ENCODE measurements at regions not wholly inside any gene's neighbourhood (a gene's known extent, or its start where the extent isn't known, plus 50 kb on each side); places are given as distances from the start of the nearest gene placed in this dataset.

DNA sequence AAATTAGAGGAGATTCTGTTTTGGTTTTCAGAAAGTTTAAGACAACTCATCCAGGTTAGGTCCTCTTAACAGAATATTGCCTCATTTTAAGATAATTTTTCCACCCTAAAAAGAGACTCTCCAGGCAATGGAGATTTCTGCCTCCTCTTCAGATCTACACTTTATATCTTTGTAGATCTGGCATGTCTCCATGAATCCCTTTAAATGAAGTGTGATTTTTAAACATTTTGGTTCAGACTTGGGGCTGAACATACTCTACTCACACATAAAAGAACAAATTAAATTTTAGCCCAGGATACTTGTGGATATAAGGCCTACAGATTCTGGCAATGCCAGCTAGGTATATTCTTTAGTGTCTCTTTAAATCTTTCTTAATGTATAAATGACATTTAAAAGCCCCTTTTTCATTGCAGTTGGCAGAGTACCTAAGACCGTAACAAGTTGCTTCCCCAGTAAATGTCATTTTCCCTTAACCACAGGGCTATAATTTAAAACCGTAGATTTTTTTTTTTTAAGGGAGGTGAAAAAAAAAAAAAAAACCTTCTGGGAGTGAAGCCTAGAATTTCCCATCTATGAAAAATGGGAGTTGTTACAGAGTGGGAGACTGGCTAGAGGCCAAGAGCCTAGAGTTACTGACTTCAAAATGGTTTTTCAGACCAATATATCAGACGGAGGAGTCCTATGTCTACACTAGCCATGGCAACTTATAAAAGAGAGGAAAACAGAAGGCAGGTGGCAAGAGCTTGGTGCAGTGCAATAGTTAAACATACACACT, 207.8 kb upstream of the TARS1 start:
- H3K9ac ChIP-seq (ENCODE audit: low read length), result no peak overlapping the region
- H3K9me3 ChIP-seq (ENCODE audit: control insufficient read depth, low read depth, low read length), result no peaks in the 10 kb centered on the region
- H3K4me3 ChIP-seq (ENCODE audit: low read length), result no peak overlapping the region
- no peaks in the 10 kb centered on the region for H3K36me3 ChIP-seq (ENCODE audit: control insufficient read depth, low read depth, low read length)
- peaks cover 1% of the 10 kb centered on the region for H3K4me1 ChIP-seq (ENCODE audit: control insufficient read depth, low read depth, low read length)
- H3K27me3 ChIP-seq (ENCODE audit: control insufficient read depth, insufficient read depth, low read length), result no peaks in the 10 kb centered on the region
- H3K27ac ChIP-seq (ENCODE audit: low read length), result no peak overlapping the region

DNA sequence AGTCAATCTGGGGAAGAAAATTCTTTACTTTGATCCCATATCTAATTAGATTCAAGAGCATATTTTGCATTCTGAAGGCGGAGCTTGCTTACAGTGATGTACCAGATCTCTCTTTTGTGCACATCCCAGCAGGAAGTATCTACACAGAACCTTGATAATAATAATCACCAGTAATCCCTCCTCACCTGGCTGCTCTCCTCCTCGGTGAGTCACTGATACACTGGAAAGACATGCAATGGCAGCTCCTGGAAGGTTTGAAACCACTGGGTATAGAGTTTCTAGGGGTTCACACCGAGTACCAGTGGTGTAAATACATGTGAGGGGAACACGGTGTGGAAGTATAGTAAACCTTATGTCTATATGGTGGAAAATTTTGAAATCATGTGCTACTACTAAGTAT, 205.5 kb upstream of the TARS1 start:
- Histone ChIP-seq H3K9me3 (ENCODE audit: control insufficient read depth, low read depth, low read length) (no peaks in the 10 kb centered on the region), H3K4me3 (ENCODE audit: low read length) (no peak overlapping the region), H3K4me1 (ENCODE audit: control insufficient read depth, low read depth, low read length) (no peaks in the 10 kb centered on the region)

DNA sequence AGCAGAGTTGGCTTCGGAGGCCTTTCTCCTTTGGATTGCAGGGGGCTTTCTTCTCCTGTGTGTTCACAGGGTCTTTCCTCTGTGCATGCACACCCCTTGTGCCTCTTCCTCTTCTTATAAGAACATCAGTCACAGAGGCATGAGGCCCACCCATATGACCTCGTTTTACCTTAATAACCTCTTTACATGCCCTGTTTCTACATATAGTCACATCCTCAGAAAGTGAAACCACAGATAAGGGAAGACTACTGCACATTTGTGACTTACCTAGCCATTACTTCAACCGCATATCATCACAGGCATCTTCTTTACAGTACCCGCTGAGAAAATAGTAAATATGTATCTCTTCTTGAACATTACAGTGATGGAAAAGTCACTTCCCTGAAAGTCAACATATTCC, 204.9 kb upstream of the TARS1 start:
- no peaks in the 10 kb centered on the region for H3K4me1 ChIP-seq (ENCODE audit: control insufficient read depth, low read depth, low read length)
- no peak overlapping the region for H3K4me3 ChIP-seq (ENCODE audit: low read length)
- no peak overlapping the region for H3K27ac ChIP-seq (ENCODE audit: low read length)
- H3K9me3 ChIP-seq (ENCODE audit: control insufficient read depth, low read depth, low read length), result no peaks in the 10 kb centered on the region
- no peaks in the 10 kb centered on the region for H3K36me3 ChIP-seq (ENCODE audit: control insufficient read depth, low read depth, low read length)
- no peak overlapping the region for H3K9ac ChIP-seq (ENCODE audit: low read length)
- H3K27me3 ChIP-seq (ENCODE audit: control insufficient read depth, insufficient read depth, low read length), result no peaks in the 10 kb centered on the region

More for the DNA sequence above, 205.5 kb upstream of the TARS1 start:
- Histone ChIP-seq H3K36me3 (ENCODE audit: control insufficient read depth, low read depth, low read length) (no peaks in the 10 kb centered on the region), H3K27me3 (ENCODE audit: control insufficient read depth, insufficient read depth, low read length) (no peaks in the 10 kb centered on the region), H3K9ac (ENCODE audit: low read length) (no peak overlapping the region), H3K27ac (ENCODE audit: low read length) (no peak overlapping the region)

DNA sequence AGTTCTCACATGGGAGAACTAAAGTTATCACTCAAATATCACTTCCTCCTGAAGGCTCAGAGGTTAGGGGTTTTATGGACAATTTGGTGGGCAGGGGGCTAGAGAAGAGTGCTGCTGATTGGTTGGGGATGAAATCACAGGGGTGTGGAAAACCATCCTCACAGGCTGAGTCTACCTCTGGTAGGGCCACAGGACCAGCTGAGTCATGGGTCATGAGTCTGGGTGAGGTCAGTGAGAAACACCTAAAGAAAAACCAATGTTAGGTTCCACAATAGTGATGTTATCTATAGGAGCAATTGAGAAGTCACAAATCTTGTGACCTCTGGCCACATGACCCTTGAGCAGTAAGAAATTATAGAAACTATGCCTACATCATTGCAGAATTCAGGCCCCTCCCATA, 203.3 kb upstream of the TARS1 start:
- Histone ChIP-seq H3K9ac (ENCODE audit: low read length) (no peak overlapping the region), H3K4me1 (ENCODE audit: control insufficient read depth, low read depth, low read length) (no peaks in the 10 kb centered on the region), H3K27ac (ENCODE audit: low read length) (no peak overlapping the region), H3K4me3 (ENCODE audit: low read length) (no peak overlapping the region), H3K27me3 (ENCODE audit: control insufficient read depth, insufficient read depth, low read length) (no peaks in the 10 kb centered on the region), H3K36me3 (ENCODE audit: control insufficient read depth, low read depth, low read length) (no peaks in the 10 kb centered on the region), H3K9me3 (ENCODE audit: control insufficient read depth, low read depth, low read length) (no peaks in the 10 kb centered on the region)

DNA sequence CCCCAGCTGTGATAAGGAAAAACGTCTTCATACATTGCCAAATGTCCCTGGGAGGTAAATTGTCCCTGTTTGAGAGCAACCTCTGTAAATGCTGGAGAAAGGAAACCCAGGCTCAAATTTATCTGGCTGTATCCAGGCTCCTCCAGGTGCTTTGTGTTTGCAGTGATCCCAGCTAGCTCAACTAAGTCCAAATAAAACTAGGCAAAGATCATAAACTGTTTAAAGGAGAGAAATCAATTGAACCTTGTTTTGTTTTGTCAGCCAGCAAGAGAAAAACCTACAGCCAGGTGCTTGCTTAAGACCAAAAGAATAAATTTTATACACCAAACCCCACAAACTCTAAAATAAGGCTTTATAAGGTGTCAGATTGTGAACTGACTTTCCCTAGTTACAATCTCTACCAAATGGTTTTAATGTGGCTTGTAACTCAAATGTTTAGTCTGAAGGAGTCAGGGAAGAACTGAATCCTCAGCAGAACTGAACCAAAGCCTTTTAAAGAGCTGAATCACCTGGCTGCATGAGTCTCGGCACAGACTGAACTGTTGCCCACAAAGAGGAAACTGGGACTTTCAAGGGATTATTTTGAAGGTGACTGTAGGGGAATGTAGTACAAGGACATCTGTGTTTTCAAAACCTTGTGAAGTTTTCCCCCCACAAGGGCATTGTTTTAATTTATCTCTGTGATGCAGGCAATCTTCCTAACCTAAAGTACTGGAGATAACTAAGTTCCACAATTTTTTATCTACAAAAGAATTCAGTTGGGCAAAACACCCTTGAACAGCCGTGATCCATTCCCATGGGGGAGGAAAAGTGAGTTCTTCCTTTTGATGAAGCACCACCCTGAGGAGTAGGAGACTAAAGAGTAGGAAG, 201.7 kb upstream of the TARS1 start:
- no peaks in the 10 kb centered on the region for H3K36me3 ChIP-seq (ENCODE audit: control insufficient read depth, low read depth, low read length)
- H3K27ac ChIP-seq (ENCODE audit: low read length), result no peak overlapping the region
- no peaks in the 10 kb centered on the region for H3K4me1 ChIP-seq (ENCODE audit: control insufficient read depth, low read depth, low read length)
- no peaks in the 10 kb centered on the region for H3K9me3 ChIP-seq (ENCODE audit: control insufficient read depth, low read depth, low read length)
- no peaks in the 10 kb centered on the region for H3K27me3 ChIP-seq (ENCODE audit: control insufficient read depth, insufficient read depth, low read length)
- H3K9ac ChIP-seq (ENCODE audit: low read length), result no peak overlapping the region
- H3K4me3 ChIP-seq (ENCODE audit: low read length), result no peak overlapping the region

DNA sequence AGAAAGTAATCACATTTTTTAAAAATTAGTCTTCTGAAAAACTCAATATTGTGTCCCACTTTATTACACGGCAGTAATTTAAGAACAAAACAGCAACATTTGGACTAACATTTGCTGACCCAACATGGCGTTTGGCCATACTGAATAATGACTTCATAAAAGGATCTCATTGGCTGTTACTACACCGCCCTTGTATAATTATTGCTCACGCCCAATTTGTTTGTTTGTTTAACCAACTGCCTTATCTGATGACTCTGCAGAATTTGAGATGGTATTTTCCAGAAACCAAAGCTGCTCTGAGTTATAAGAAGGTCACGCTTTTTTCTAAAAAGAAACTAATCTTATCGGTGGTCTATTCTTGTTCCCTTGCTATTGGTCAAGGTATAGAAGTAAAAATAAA, 200.2 kb upstream of the TARS1 start:
- Histone ChIP-seq H3K4me1 (ENCODE audit: control insufficient read depth, low read depth, low read length) (no peaks in the 10 kb centered on the region), H3K36me3 (ENCODE audit: control insufficient read depth, low read depth, low read length) (no peaks in the 10 kb centered on the region), H3K4me3 (ENCODE audit: low read length) (no peak overlapping the region), H3K9ac (ENCODE audit: low read length) (no peak overlapping the region), H3K27me3 (ENCODE audit: control insufficient read depth, insufficient read depth, low read length) (no peaks in the 10 kb centered on the region), H3K9me3 (ENCODE audit: control insufficient read depth, low read depth, low read length) (no peaks in the 10 kb centered on the region), H3K27ac (ENCODE audit: low read length) (no peak overlapping the region)

DNA sequence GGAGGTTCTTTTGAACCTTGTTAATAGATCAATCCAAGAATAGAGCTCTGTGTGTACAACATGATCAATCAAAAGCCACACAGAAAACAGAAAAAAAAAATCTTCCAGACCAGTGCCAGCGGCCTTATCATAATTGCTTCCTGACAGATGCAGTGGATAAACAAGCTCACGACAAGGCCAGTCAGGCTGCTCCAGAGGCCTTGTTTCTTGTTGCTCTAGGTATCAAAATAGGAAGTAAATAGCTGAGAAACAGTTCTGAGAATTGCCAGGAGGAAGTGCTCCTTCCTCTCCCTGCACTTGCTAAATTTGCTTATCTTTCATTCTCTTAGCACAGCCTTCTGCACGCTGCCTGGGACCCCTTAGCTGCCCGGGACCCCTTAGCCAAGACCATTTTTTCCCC, 199.0 kb upstream of the TARS1 start:
- no peak overlapping the region for H3K4me3 ChIP-seq (ENCODE audit: low read length)
- no peaks in the 10 kb centered on the region for H3K36me3 ChIP-seq (ENCODE audit: control insufficient read depth, low read depth, low read length)
- H3K27me3 ChIP-seq (ENCODE audit: control insufficient read depth, insufficient read depth, low read length), result no peaks in the 10 kb centered on the region
- H3K27ac ChIP-seq (ENCODE audit: low read length), result no peak overlapping the region
- H3K4me1 ChIP-seq (ENCODE audit: control insufficient read depth, low read depth, low read length), result no peaks in the 10 kb centered on the region
- H3K9ac ChIP-seq (ENCODE audit: low read length), result no peak overlapping the region
- H3K9me3 ChIP-seq (ENCODE audit: control insufficient read depth, low read depth, low read length), result no peaks in the 10 kb centered on the region

DNA sequence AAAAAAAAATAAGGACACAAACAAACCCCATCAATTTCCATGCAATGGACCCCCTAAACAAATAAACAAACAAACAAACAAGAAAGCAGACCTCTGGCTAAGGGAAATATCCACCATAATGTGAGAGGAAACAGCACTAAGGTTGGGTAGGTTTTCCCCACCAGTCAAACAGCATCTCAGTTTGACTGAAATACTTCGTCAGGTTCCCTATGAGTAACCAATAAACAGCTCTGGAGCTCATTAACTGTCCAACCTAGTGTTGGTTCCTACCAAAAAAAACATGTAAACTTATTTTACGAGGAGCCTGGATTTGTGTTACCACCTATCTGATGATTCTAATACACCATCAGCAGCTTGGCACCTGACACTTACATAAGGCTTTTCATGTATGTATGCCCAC, 198.5 kb upstream of the TARS1 start:
- Histone ChIP-seq H3K4me3 (ENCODE audit: low read length) (no peak overlapping the region), H3K4me1 (ENCODE audit: control insufficient read depth, low read depth, low read length) (no peaks in the 10 kb centered on the region), H3K27me3 (ENCODE audit: control insufficient read depth, insufficient read depth, low read length) (no peaks in the 10 kb centered on the region), H3K36me3 (ENCODE audit: control insufficient read depth, low read depth, low read length) (no peaks in the 10 kb centered on the region), H3K9ac (ENCODE audit: low read length) (no peak overlapping the region), H3K27ac (ENCODE audit: low read length) (no peak overlapping the region), H3K9me3 (ENCODE audit: control insufficient read depth, low read depth, low read length) (no peaks in the 10 kb centered on the region)

DNA sequence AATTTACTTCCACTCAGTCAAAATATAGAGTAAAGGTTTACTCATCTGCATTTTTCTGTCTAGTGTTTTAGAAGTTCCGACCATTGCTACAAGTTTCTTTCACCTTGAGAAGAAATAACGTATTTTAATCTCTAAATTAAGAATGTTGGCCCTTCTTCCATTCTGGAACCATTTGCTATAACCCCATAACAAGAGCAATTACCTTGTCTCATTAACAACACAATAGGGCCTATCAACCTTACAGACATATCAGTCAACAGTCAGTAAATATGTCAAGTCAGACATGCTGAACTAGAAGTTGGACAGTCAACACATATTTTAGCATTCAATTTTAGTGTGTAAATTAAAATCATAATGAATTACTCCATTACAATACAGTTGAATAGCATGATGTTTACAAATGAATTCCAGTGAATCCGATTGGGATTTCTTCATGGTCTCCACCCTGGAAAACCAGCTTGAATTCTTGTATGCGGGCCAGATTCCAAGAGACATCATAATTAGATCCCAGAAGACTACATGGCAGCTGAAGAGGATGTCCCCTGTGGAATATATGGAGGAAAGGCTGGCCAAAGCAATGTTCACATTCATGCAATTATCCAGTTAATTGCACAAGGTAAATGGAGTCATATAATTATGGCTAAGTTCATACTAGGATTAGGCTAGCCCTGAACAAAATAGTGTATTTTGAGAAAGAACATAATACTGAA, 196.2 kb upstream of the TARS1 start:
- Histone ChIP-seq H3K4me3 (ENCODE audit: low read length) (no peak overlapping the region), H3K27me3 (ENCODE audit: control insufficient read depth, insufficient read depth, low read length) (no peaks in the 10 kb centered on the region), H3K4me1 (ENCODE audit: control insufficient read depth, low read depth, low read length) (no peaks in the 10 kb centered on the region), H3K9me3 (ENCODE audit: control insufficient read depth, low read depth, low read length) (no peaks in the 10 kb centered on the region), H3K27ac (ENCODE audit: low read length) (no peak overlapping the region), H3K36me3 (ENCODE audit: control insufficient read depth, low read depth, low read length) (no peaks in the 10 kb centered on the region), H3K9ac (ENCODE audit: low read length) (no peak overlapping the region)

DNA sequence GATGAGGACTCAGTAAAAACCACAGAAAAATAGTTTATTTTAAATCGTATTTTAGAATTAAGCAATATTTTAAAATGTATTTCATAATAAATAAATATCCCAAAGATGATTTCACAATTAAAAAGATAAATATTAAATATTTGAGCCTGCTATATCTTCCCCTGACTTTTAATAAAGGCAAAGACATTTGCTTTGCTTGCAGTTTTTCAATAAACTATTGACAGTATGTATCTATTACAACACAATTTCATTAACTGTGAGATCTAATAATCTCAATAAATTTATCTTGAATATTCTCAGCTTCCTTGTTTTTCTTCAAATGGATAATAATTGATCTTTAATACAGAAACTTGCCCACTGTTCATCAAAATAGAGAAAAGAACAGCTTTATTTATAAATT, 186.2 kb upstream of the TARS1 start:
- Histone ChIP-seq H3K9me3 (ENCODE audit: control insufficient read depth, low read depth, low read length) (no peaks in the 10 kb centered on the region), H3K27me3 (ENCODE audit: control insufficient read depth, insufficient read depth, low read length) (no peaks in the 10 kb centered on the region), H3K4me1 (ENCODE audit: control insufficient read depth, low read depth, low read length) (no peaks in the 10 kb centered on the region), H3K27ac (ENCODE audit: low read length) (no peak overlapping the region), H3K36me3 (ENCODE audit: control insufficient read depth, low read depth, low read length) (no peaks in the 10 kb centered on the region), H3K4me3 (ENCODE audit: low read length) (no peak overlapping the region), H3K9ac (ENCODE audit: low read length) (no peak overlapping the region)

DNA sequence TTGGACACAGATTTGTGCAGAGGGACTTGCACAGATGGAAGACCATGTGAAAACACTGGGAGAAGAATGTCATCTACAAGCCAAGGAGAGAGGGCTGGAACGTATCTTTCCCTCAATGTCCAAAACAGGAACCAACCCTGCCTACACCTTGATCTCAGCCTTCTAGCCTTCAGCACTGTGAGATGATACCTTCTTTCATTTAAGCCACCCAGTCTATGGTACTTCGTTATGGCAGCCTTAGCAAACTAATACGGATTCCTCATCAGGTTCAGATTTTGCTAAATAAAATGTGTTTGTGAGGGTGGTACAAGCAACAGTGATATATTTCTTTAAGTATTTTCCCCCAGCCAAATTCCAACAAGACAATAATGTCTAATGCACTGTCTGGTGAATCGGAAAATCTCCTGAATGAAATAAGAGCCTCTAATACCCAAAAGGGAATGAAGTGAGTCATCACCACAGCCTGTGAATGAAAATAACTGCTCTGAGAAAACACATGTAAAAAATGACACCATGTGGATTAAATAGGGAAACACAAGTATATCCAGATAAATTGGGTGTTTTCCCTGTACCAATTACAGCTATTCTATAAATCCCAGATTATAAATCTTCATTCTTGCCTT, 182.8 kb upstream of the TARS1 start:
- no peaks in the 10 kb centered on the region for H3K27me3 ChIP-seq (ENCODE audit: control insufficient read depth, insufficient read depth, low read length)
- no peaks in the 10 kb centered on the region for H3K9me3 ChIP-seq (ENCODE audit: control insufficient read depth, low read depth, low read length)
- no peak overlapping the region for H3K9ac ChIP-seq (ENCODE audit: low read length)
- H3K4me3 ChIP-seq (ENCODE audit: low read length), result no peak overlapping the region
- no peaks in the 10 kb centered on the region for H3K36me3 ChIP-seq (ENCODE audit: control insufficient read depth, low read depth, low read length)
- no peak overlapping the region for H3K27ac ChIP-seq (ENCODE audit: low read length)
- no peaks in the 10 kb centered on the region for H3K4me1 ChIP-seq (ENCODE audit: control insufficient read depth, low read depth, low read length)
